ENCODE measurements at regions not wholly inside any gene's neighbourhood (a gene's known extent, or its start where the extent isn't known, plus 50 kb on each side); places are given as distances from the start of the nearest gene placed in this dataset.

DNA sequence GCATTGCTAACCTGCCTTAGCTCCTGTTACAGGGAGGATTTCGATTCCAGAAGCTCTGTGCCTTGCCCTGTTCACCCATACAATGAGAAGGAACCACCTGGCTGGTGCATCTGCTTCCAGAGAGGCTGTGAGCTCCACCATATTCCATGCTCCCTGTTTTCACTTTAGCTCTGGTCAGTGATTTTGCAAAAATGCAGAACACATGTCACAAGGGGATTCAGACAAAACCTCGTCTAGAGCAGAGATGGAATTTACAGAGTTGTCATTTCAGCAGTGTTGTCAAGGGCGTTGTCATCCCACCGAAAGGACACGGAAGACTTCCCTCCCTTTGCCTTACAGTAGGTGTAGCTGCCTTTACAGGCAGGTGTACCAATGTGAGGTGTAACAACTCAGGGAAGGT, 223.0 kb upstream of the ARID1B start:
- Mint-ChIP-seq H3K27me3 (peaks cover 2% of the 10 kb centered on the region), H3K27ac (no peak overlapping the region)
- DNase-seq = no peak

GRCh38 chr6:156552849-156553248, 224.3 kb upstream of the ARID1B start:
- no peaks in the 10 kb centered on the region for H3K9me3 Mint-ChIP-seq
- H3K36me3 Mint-ChIP-seq = no peaks in the 10 kb centered on the region
- H3K4me1 Mint-ChIP-seq = no peaks in the 10 kb centered on the region
- ATAC-seq (ENCODE audit: low read depth) (no peak), DNase-seq (no peak)
- no peak overlapping the region for H3K27ac Mint-ChIP-seq
- POLR2A ChIA-PET = no interaction called here
- H3K27me3 Mint-ChIP-seq = peaks cover 2% of the 10 kb centered on the region
- H3K4me3 Mint-ChIP-seq = no peak overlapping the region

More for the DNA sequence above, 223.0 kb upstream of the ARID1B start:
- H3K4me3 Mint-ChIP-seq = no peak overlapping the region
- no peaks in the 10 kb centered on the region for H3K9me3 Mint-ChIP-seq
- no peak for ATAC-seq (ENCODE audit: low read depth)
- POLR2A ChIA-PET = no interaction called here
- H3K4me1 Mint-ChIP-seq = no peaks in the 10 kb centered on the region
- no peaks in the 10 kb centered on the region for H3K36me3 Mint-ChIP-seq

- Mint-ChIP-seq H3K27me3 (peaks cover 5% of the 10 kb centered on the region), H3K36me3 (no peaks in the 10 kb centered on the region), H3K27ac (no peak overlapping the region), H3K4me1 (no peaks in the 10 kb centered on the region), H3K9me3 (no peaks in the 10 kb centered on the region), H3K4me3 (no peak overlapping the region)
- DNase-seq (no peak), ATAC-seq (ENCODE audit: low read depth) (no peak)
- POLR2A ChIA-PET = no interaction called here
These were observed 226.2 kb upstream of the ARID1B start for GRCh38 chr6:156550949-156551348.

DNA sequence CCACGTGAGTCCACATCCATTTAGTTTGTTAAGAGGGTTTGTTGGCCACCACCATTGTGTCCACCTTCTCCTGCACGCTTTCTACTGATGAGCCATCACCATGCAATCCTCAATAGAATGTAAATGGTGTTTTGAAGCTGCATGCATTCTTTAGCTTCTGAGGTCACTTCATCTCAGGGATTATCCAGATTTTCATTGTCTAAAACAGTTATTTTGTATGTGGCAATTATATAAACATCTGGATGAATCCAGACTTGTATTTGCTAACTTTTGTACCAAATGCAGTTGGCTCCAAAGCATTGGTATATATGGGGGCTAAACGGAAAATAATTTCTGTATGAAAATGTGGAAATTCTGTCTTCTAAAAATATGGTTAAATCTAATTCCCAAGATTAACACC, 231.2 kb upstream of the ARID1B start:
- POLR2A ChIA-PET = no interaction called here

DNA sequence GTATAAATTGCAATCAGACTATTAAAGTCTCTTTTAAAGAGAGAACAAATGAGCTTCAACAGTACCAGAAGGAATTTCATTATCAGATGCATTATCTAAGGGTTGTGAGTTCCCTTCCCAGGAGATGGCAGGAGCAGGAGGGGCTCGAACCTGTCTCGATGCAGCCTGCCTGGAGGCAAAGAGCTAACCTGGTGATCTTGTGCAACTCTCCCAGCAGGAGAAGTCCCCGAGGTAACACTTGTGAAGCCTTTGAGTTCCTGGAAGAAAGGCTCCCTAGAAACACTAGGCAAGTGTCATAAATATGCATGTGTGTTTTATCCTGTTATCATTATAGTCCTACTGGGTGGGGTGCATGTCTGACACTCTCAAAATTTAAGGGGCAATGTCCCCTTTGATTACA, 232.2 kb upstream of the ARID1B start:
- H3K36me3 Mint-ChIP-seq = no peaks in the 10 kb centered on the region
- H3K4me1 Mint-ChIP-seq = no peaks in the 10 kb centered on the region
- H3K9me3 Mint-ChIP-seq = no peaks in the 10 kb centered on the region
- ATAC-seq (ENCODE audit: low read depth) (no peak), DNase-seq (no peak)
- H3K27me3 Mint-ChIP-seq = peaks cover 8% of the 10 kb centered on the region
- POLR2A ChIA-PET = no interaction called here
- H3K27ac Mint-ChIP-seq = no peak overlapping the region
- H3K4me3 Mint-ChIP-seq = no peak overlapping the region

More for the DNA sequence above, 231.2 kb upstream of the ARID1B start:
- ATAC-seq (ENCODE audit: low read depth) = no peak
- Mint-ChIP-seq H3K4me3 (no peak overlapping the region), H3K36me3 (no peaks in the 10 kb centered on the region), H3K27me3 (peaks cover 6% of the 10 kb centered on the region), H3K4me1 (no peaks in the 10 kb centered on the region), H3K27ac (no peak overlapping the region), H3K9me3 (no peaks in the 10 kb centered on the region)
- no peak for DNase-seq

DNA sequence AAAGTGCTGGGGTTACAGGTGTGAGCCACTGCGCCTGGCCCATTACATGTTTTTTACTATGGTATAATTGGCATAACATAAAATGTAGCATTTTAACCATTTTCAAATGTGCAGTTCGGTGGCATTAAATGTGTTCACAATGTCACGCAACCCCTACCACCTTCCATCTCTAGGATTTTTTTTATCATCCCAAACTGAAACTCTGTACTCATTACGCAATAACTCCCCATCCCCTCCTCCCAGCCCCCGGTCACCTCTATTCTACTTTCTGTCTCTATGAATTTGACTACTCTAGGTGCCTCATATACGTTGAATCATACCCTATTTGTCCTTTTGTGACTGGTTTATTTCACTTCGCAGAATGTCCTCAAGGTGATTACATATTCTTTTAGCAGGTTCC, 233.1 kb upstream of the ARID1B start:
- no peaks in the 10 kb centered on the region for H3K9me3 Mint-ChIP-seq
- ATAC-seq (ENCODE audit: low read depth) (no peak), DNase-seq (no peak)
- H3K4me3 Mint-ChIP-seq = no peak overlapping the region
- H3K27ac Mint-ChIP-seq = no peak overlapping the region
- H3K27me3 Mint-ChIP-seq = peaks cover 8% of the 10 kb centered on the region
- H3K4me1 Mint-ChIP-seq = no peaks in the 10 kb centered on the region
- POLR2A ChIA-PET = no interaction called here
- H3K36me3 Mint-ChIP-seq = no peaks in the 10 kb centered on the region

DNA sequence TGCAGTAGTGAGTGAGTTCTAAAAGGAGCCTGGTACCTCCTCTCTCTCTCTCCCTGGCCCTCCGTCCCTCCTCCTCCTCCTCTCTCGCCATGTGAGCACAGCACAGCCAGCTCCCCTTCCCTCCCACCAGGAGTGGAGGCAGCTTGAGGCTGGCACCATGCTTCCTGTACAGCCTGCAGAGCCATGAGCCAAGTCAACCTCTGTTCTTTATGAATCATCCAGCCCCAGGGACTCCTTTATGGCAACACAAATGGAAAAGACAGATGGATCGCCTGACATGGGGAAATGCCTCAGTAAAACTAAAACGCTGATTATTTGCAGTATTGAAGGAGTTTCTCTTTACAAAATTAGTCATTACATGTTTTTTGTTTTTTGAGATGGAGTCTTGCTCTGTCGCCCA, 233.7 kb upstream of the ARID1B start:
- no peaks in the 10 kb centered on the region for H3K9me3 Mint-ChIP-seq
- DNase-seq (no peak), ATAC-seq (ENCODE audit: low read depth) (no peak)
- no peak overlapping the region for H3K4me3 Mint-ChIP-seq
- POLR2A ChIA-PET = no interaction called here
- no peaks in the 10 kb centered on the region for H3K4me1 Mint-ChIP-seq
- no peak overlapping the region for H3K27ac Mint-ChIP-seq
- H3K36me3 Mint-ChIP-seq = no peaks in the 10 kb centered on the region
- peaks cover 8% of the 10 kb centered on the region for H3K27me3 Mint-ChIP-seq

DNA sequence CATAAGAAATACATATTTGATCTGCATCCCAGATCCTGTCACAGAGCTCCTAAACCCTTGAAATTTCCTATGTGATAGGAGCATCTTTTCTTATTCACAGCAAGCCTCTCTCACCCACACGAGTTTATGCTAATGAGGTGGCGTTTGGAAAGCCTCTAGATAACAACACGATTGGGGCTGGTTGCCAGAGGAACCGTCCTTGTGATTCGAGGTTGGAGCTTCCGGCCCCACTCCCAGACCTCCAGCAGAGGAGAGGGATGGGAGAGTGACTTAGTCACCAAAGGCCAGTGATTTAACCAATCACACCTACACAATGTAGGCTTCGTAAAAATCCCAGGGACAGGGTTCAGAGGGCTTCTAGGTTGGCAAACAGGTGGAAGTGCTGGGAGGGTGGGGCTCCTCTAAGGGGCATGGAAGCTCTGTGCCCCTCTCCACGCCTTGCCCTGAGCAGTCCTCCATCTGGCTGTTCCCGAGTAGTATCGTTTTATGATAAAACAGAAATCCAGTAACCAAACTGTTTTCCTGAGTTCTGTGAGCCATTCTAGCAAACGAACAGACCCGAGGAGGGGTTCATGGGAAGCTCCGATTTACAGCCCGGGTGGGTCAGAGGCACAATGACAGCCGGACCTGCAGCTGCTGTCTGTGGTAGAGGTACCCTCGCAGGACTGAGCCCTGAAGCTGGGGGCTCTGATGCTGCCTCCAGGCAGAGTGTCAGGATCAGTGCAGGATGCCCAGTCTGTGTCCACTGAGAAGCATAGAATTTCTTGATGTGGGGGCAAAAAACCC, 238.1 kb upstream of the ARID1B start:
- H3K4me1 Mint-ChIP-seq = no peaks in the 10 kb centered on the region
- POLR2A ChIA-PET = interaction anchor here (0.5 kb wide), 1 partner anchor 20 kb away, joined by 3 read pairs; no protein-coding TSS in a partner anchor
- ATAC-seq (ENCODE audit: low read depth) (no peak), DNase-seq (no peak)
- peaks cover 5% of the 10 kb centered on the region for H3K27me3 Mint-ChIP-seq
- H3K9me3 Mint-ChIP-seq = no peaks in the 10 kb centered on the region
- H3K4me3 Mint-ChIP-seq = no peak overlapping the region
- no peaks in the 10 kb centered on the region for H3K36me3 Mint-ChIP-seq
- no peak overlapping the region for H3K27ac Mint-ChIP-seq

GRCh38 chr6:156534594-156534993, 242.6 kb upstream of the ARID1B start:
- Mint-ChIP-seq H3K9me3 (no peaks in the 10 kb centered on the region), H3K4me1 (no peaks in the 10 kb centered on the region), H3K4me3 (no peak overlapping the region), H3K27ac (no peak overlapping the region), H3K36me3 (no peaks in the 10 kb centered on the region), H3K27me3 (peaks cover 4% of the 10 kb centered on the region)
- POLR2A ChIA-PET = no interaction called here
- ATAC-seq (ENCODE audit: low read depth) = no peak
- DNase-seq = no peak

DNA sequence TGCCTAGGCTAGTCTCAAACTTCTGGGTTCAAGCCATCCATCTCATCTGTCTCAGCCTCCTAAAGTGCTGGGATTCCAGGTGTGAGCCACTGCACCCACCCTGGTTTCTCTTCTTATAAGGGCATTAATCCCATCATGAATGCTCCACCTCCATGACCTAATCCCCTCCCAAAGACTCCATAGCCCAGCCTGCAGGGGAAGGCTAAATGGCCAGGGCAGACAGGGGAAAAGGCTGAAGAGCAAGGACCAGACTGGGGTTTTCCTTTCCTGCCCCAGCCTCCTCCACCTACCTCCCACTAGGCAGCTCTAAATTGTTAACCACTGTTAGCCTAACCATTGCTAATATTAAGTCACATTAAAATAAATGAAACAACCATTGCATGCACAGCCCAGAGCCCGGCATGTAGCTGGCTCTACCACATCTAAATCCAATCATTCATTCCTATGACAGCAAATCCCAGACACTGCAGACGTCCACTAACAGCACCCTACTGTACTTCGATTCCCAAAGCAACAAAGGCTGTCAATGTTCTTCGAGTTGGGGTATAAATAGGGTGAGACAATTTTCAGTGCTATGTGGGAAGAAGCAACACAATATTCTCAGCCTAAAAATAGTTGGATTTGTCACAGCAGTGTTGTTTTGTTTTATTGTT, 243.2 kb upstream of the ARID1B start:
- Mint-ChIP-seq H3K4me3 (no peak overlapping the region), H3K9me3 (no peaks in the 10 kb centered on the region), H3K4me1 (no peaks in the 10 kb centered on the region), H3K27me3 (peaks cover 4% of the 10 kb centered on the region), H3K36me3 (no peaks in the 10 kb centered on the region), H3K27ac (no peak overlapping the region)
- ATAC-seq (ENCODE audit: low read depth) (no peak), DNase-seq (no peak)
- POLR2A ChIA-PET = no interaction called here

- Mint-ChIP-seq H3K4me1 (peaks cover 2% of the 10 kb centered on the region), H3K4me3 (no peak overlapping the region), H3K36me3 (no peaks in the 10 kb centered on the region), H3K27ac (no peak overlapping the region), H3K9me3 (peaks cover 7% of the 10 kb centered on the region), H3K27me3 (no peaks in the 10 kb centered on the region)
- DNase-seq (no peak), ATAC-seq (ENCODE audit: low read depth) (no peak)
- POLR2A ChIA-PET = no interaction called here
These were observed 251.1 kb upstream of the ARID1B start for GRCh38 chr6:156526081-156526480.

DNA sequence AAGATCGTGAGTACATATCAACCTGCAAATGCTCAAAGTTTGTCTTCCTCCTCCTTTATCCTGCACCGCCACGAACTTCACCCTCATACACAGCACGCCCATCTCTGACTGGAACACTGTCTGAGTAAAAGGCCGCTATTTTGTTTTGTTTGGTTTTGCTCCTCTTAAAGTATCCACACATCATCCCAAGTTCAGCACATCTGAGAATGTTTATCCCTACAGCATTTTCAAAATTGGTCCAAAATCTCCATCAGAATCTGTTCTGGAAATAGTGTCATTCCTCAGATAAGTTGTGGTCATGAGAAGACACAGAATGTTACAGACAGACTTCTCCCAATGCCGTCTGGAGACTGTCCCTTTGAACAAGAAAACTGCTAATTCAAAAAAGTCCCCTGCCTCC, 251.6 kb upstream of the ARID1B start:
- Mint-ChIP-seq H3K27me3 (no peaks in the 10 kb centered on the region), H3K27ac (no peak overlapping the region), H3K4me1 (peaks cover 2% of the 10 kb centered on the region), H3K9me3 (peaks cover 7% of the 10 kb centered on the region), H3K4me3 (no peak overlapping the region), H3K36me3 (no peaks in the 10 kb centered on the region)
- POLR2A ChIA-PET = no interaction called here
- no peak for ATAC-seq (ENCODE audit: low read depth)
- no peak for DNase-seq

DNA sequence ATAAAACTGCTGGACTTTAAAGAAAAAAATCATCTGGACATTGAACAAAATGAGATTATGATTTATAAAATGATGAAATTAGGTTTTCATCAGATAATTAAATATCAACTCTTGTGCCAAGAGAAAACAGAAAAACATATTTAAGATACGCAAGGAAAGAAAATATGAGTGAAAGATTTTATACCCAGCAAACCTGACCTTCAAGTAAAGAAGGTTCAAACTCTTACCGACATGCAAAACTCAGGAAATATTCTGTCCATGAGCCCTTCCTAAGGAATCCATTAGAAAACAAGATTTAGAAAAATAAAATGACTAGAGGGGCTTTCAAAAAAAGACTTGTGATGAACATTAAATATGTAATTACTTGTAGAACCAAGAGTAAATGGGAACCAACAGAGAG, 257.2 kb upstream of the ARID1B start:
- POLR2A ChIA-PET = no interaction called here
- peaks cover 2% of the 10 kb centered on the region for H3K36me3 Mint-ChIP-seq
- H3K27ac Mint-ChIP-seq = no peak overlapping the region
- H3K27me3 Mint-ChIP-seq = no peaks in the 10 kb centered on the region
- no peak overlapping the region for H3K4me3 Mint-ChIP-seq
- peaks cover 15% of the 10 kb centered on the region for H3K9me3 Mint-ChIP-seq
- peaks cover 2% of the 10 kb centered on the region for H3K4me1 Mint-ChIP-seq
- ATAC-seq (ENCODE audit: low read depth) = no peak
- no peak for DNase-seq

DNA sequence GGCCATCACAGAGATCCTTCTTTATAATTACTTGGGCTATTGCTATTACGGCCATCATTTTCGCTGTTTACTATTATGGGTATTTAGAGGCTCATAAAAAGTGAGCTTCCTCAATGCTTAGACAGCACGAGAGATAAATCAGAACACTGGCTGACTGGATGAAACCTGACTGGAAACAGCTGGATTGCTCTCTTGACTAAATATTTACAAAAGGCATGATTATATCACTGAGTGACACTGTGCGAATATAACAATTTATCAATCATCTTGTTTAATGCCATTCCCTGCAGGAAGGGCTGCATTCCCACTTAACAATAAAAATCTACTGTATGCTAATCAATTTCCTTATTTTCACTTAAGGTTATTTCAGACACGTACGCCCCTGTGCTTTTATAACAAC, 260.1 kb upstream of the ARID1B start:
- peaks cover 2% of the 10 kb centered on the region for H3K36me3 Mint-ChIP-seq
- H3K4me3 Mint-ChIP-seq = no peak overlapping the region

More for the DNA sequence above, 260.1 kb upstream of the ARID1B start:
- POLR2A ChIA-PET = no interaction called here
- no peak overlapping the region for H3K27ac Mint-ChIP-seq
- H3K27me3 Mint-ChIP-seq = no peaks in the 10 kb centered on the region
- ATAC-seq (ENCODE audit: low read depth) (no peak), DNase-seq (no peak)
- no peaks in the 10 kb centered on the region for H3K4me1 Mint-ChIP-seq
- peaks cover 9% of the 10 kb centered on the region for H3K9me3 Mint-ChIP-seq

All from activated naive CD8-positive, alpha-beta T cell treated with anti-CD3 and anti-CD28 coated beads, Interleukin-2, amount 10 ng/mL, durations not matched to agents 7 days and 5 days (primary cell).